Endothelial cell (in vitro differentiated cells): ENCODE measurements at regions not wholly inside any gene's neighbourhood (a gene's known extent, or its start where the extent isn't known, plus 50 kb on each side); places are given as distances from the start of the nearest gene placed in this dataset.

ENCODE experiments used
- DNase-seq: peaks from one replicate; pipeline ENCODE4 v3.0.0; 2021; ENCODE audit warnings: low spot score
- H3K27ac Mint-ChIP-seq: one replicate; pipeline ENCODE4 v1.8.0; 2021; ENCODE audit warnings: mixed read lengths, inconsistent platforms; ENCODE audit not compliant: unreplicated experiment
- H3K27me3 Mint-ChIP-seq: one replicate; pipeline ENCODE4 v1.8.0; 2021; ENCODE audit warnings: mild to moderate bottlenecking, moderate library complexity, mixed read lengths, inconsistent platforms; ENCODE audit not compliant: unreplicated experiment
- H3K36me3 Mint-ChIP-seq: one replicate; pipeline ENCODE4 v1.8.0; 2021; ENCODE audit warnings: mild to moderate bottlenecking, low read depth, mixed read lengths, inconsistent platforms; ENCODE audit not compliant: unreplicated experiment
- H3K4me1 Mint-ChIP-seq: one replicate; pipeline ENCODE4 v1.8.0; 2021; ENCODE audit warnings: mild to moderate bottlenecking, mixed read lengths, inconsistent platforms; ENCODE audit not compliant: unreplicated experiment
- H3K4me3 Mint-ChIP-seq: one replicate; pipeline ENCODE4 v1.8.0; 2021; ENCODE audit warnings: mild to moderate bottlenecking, mixed read lengths, inconsistent platforms; ENCODE audit not compliant: unreplicated experiment
- H3K9me3 Mint-ChIP-seq: one replicate; pipeline ENCODE4 v1.8.0; 2021; ENCODE audit warnings: mixed read lengths, inconsistent platforms; ENCODE audit not compliant: unreplicated experiment
- CTCF ChIP-seq: fragments of 200-600 bp; sonication (generic); IDR thresholded peaks from one replicate; pipeline ENCODE4 v1.5.0; 2021; ENCODE audit warnings: antibody characterized with exemption; ENCODE audit not compliant: unreplicated experiment

GRCh38 chr5:39876146-39876545 is 451.4 kb upstream of the DAB2 start:
- Mint-ChIP-seq H3K4me1 (no peaks in the 10 kb centered on the region), H3K4me3 (no peak overlapping the region), H3K36me3 (no peaks in the 10 kb centered on the region), H3K27ac (no peak overlapping the region), H3K27me3 (no peaks in the 10 kb centered on the region), H3K9me3 (no peaks in the 10 kb centered on the region)
- no peak for DNase-seq
- TF ChIP-seq CTCF = no peak

- DNase-seq = no peak
- Mint-ChIP-seq H3K4me3 (no peak overlapping the region), H3K27me3 (no peaks in the 10 kb centered on the region), H3K27ac (no peak overlapping the region), H3K4me1 (no peaks in the 10 kb centered on the region), H3K36me3 (no peaks in the 10 kb centered on the region), H3K9me3 (no peaks in the 10 kb centered on the region)
- TF ChIP-seq CTCF = no peak
Measured at GRCh38 chr5:39870137-39870536, 445.4 kb upstream of the DAB2 start.

- Mint-ChIP-seq H3K9me3 (no peaks in the 10 kb centered on the region), H3K4me3 (no peak overlapping the region), H3K27ac (no peak overlapping the region), H3K27me3 (no peaks in the 10 kb centered on the region), H3K36me3 (no peaks in the 10 kb centered on the region), H3K4me1 (no peaks in the 10 kb centered on the region)
- DNase-seq = no peak
- no peak for TF ChIP-seq CTCF
Measured at GRCh38 chr5:39869396-39869795, 444.6 kb upstream of the DAB2 start.

- Mint-ChIP-seq H3K9me3 (no peaks in the 10 kb centered on the region), H3K4me3 (no peak overlapping the region), H3K27me3 (no peaks in the 10 kb centered on the region), H3K36me3 (no peaks in the 10 kb centered on the region), H3K27ac (no peak overlapping the region), H3K4me1 (no peaks in the 10 kb centered on the region)
- DNase-seq = no peak
- TF ChIP-seq CTCF = no peak
Measured at GRCh38 chr5:39867923-39868322, 443.1 kb upstream of the DAB2 start.

GRCh38 chr5:39863926-39864552 is 439.3 kb upstream of the DAB2 start:
- DNase-seq = no peak
- no peaks in the 10 kb centered on the region for H3K27me3 Mint-ChIP-seq
- H3K36me3 Mint-ChIP-seq = no peaks in the 10 kb centered on the region
- TF ChIP-seq CTCF = no peak
- H3K27ac Mint-ChIP-seq = no peak overlapping the region
- no peaks in the 10 kb centered on the region for H3K9me3 Mint-ChIP-seq
- no peaks in the 10 kb centered on the region for H3K4me1 Mint-ChIP-seq
- H3K4me3 Mint-ChIP-seq = no peak overlapping the region
